Activated B cell treated with CpG ODN at 0.5 μM for 24 hours (primary cell): ENCODE measurements at regions not wholly inside any gene's neighbourhood (a gene's known extent, or its start where the extent isn't known, plus 50 kb on each side); places are given as distances from the start of the nearest gene placed in this dataset.

Source experiments
- ATAC-seq: fragments of 200-7000 bp; cut with Tn5 transposase; one replicate; pipeline ENCODE4 v1.10.0; 2021; ENCODE audit warnings: low read depth, mild to moderate bottlenecking, moderate library complexity
- CTCF ChIA-PET: fragments of 350-600 bp; sonication (Branson Sonifier 250); formaldehyde crosslinking; loops from one replicate; lab custom pipeline; 2021; ENCODE audit warnings: antibody characterized with exemption; lab: Charles Lee
- POLR2A ChIA-PET: fragments of 350-600 bp; sonication (Branson Sonifier 250); formaldehyde crosslinking; loops from one replicate; lab custom pipeline; 2021; ENCODE audit warnings: antibody characterized with exemption; lab: Charles Lee
- DNase-seq: peaks from one replicate; pipeline ENCODE4 v3.0.0; 2022
- H3K27ac Mint-ChIP-seq: one replicate; pipeline ENCODE4 v1.8.0; 2020; ENCODE audit warnings: mixed read lengths
- H3K27me3 Mint-ChIP-seq: one replicate; pipeline ENCODE4 v1.8.0; 2021; ENCODE audit warnings: mixed read lengths
- H3K36me3 Mint-ChIP-seq: one replicate; pipeline ENCODE4 v1.8.0; 2021; ENCODE audit warnings: low read depth, mixed read lengths
- H3K4me1 Mint-ChIP-seq: one replicate; pipeline ENCODE4 v1.8.0; 2021; ENCODE audit warnings: mixed read lengths
- H3K4me3 Mint-ChIP-seq: one replicate; pipeline ENCODE4 v1.8.0; 2020; ENCODE audit warnings: mild to moderate bottlenecking, mixed read lengths
- H3K9me3 Mint-ChIP-seq: one replicate; pipeline ENCODE4 v1.8.0; 2020; ENCODE audit warnings: mixed read lengths
- CTCF ChIP-seq: fragments of 200-600 bp; IDR thresholded peaks from one replicate; pipeline ENCODE4 v1.8.0; 2022; ENCODE audit warnings: antibody characterized with exemption, mild to moderate bottlenecking
- intact Hi-C: fragments of 100-400 bp; cut with micrococcal nuclease; formaldehyde crosslinking; loops from one replicate; pipeline ENCODE4 v1.15.1; 2024

GRCh38 chr1:90593312-90593711 lies 123.8 kb downstream of the BARHL2 start:
- TF ChIP-seq CTCF: no peak
- Mint-ChIP-seq H3K27me3 (no peaks in the 10 kb centered on the region), H3K9me3 (peaks cover 11% of the 10 kb centered on the region), H3K27ac (no peak overlapping the region), H3K36me3 (peaks cover 3% of the 10 kb centered on the region), H3K4me1 (no peaks in the 10 kb centered on the region), H3K4me3 (no peak overlapping the region)
- ChIA-PET POLR2A (no interaction called here), CTCF (no interaction called here)
- DNase-seq (no peak), ATAC-seq (no peak)
- intact Hi-C loops: no loop called here

GRCh38 chr1:90591970-90592356 lies 125.1 kb downstream of the BARHL2 start:
- no peaks in the 10 kb centered on the region for H3K4me1 Mint-ChIP-seq
- intact Hi-C loops: no loop called here
- no peak overlapping the region for H3K27ac Mint-ChIP-seq
- ChIA-PET CTCF (interaction anchor here (1.1 kb wide), 1 partner anchor 11 kb away, joined by 4 read pairs; no protein-coding TSS in a partner anchor), POLR2A (no interaction called here)
- no peaks in the 10 kb centered on the region for H3K36me3 Mint-ChIP-seq
- peaks cover 9% of the 10 kb centered on the region for H3K9me3 Mint-ChIP-seq
- no peak overlapping the region for H3K4me3 Mint-ChIP-seq
- peaks cover 6% of the 10 kb centered on the region for H3K27me3 Mint-ChIP-seq
- TF ChIP-seq CTCF: no peak
- DNase-seq (no peak), ATAC-seq (no peak)

GRCh38 chr1:90591355-90591969 lies 125.6 kb downstream of the BARHL2 start:
- no peaks in the 10 kb centered on the region for H3K4me1 Mint-ChIP-seq
- peaks cover 10% of the 10 kb centered on the region for H3K27me3 Mint-ChIP-seq
- no peak for TF ChIP-seq CTCF
- POLR2A ChIA-PET: no interaction called here
- no peak for DNase-seq
- peaks cover 9% of the 10 kb centered on the region for H3K9me3 Mint-ChIP-seq
- H3K4me3 Mint-ChIP-seq: no peak overlapping the region
- no peak overlapping the region for H3K27ac Mint-ChIP-seq
- H3K36me3 Mint-ChIP-seq: no peaks in the 10 kb centered on the region
- CTCF ChIA-PET: interaction anchor here (1.1 to 2.0 kb wide), 2 partner anchors 10 to 12 kb away, joined by 4 read pairs; no protein-coding TSS in a partner anchor
- intact Hi-C loops: no loop called here
- ATAC-seq: no peak

- TF ChIP-seq CTCF: no peak
- H3K9me3 Mint-ChIP-seq: no peaks in the 10 kb centered on the region
- H3K36me3 Mint-ChIP-seq: no peaks in the 10 kb centered on the region
- no peak overlapping the region for H3K4me3 Mint-ChIP-seq
- no peak overlapping the region for H3K27ac Mint-ChIP-seq
- H3K4me1 Mint-ChIP-seq: no peaks in the 10 kb centered on the region
- intact Hi-C loops: no loop called here
- ChIA-PET POLR2A (no interaction called here), CTCF (interaction anchor here (3.9 kb wide), 1 partner anchor 586 kb away, joined by 22 read pairs; no protein-coding TSS in a partner anchor)
- ATAC-seq: no peak
- peaks cover 6% of the 10 kb centered on the region for H3K27me3 Mint-ChIP-seq
- DNase-seq: no peak
Measured at GRCh38 chr1:90580176-90580575, 136.9 kb downstream of the BARHL2 start.

GRCh38 chr1:90579212-90579802 lies 137.8 kb downstream of the BARHL2 start:
- ChIA-PET CTCF (interaction anchor here (0.6 to 1.6 kb wide), 11 partner anchors 10 to 699 kb away, joined by 3 to 23 read pairs (median 4); no protein-coding TSS in a partner anchor), POLR2A (no interaction called here)
- H3K27me3 Mint-ChIP-seq: peaks cover 6% of the 10 kb centered on the region
- DNase-seq (no peak), ATAC-seq (no peak)
- peak; percentile 58 for TF ChIP-seq CTCF
- no peaks in the 10 kb centered on the region for H3K4me1 Mint-ChIP-seq
- H3K4me3 Mint-ChIP-seq: no peak overlapping the region
- intact Hi-C loops: loop anchor here (1.0 to 10.0 kb wide), 5 partner anchors 275 to 1348 kb away; partner anchors contain the start of gene HFM1
- no peaks in the 10 kb centered on the region for H3K9me3 Mint-ChIP-seq
- no peaks in the 10 kb centered on the region for H3K36me3 Mint-ChIP-seq
- H3K27ac Mint-ChIP-seq: no peak overlapping the region
